NT2/D1 (cell line): ENCODE measurements at regions not wholly inside any gene's neighbourhood (a gene's known extent, or its start where the extent isn't known, plus 50 kb on each side); places are given as distances from the start of the nearest gene placed in this dataset.

Experiments used
- SUZ12 ChIP-seq: IDR thresholded peaks from 2 replicates; pipeline ENCODE4 v1.6.1; 2011; ENCODE audit not compliant: insufficient read length, insufficient read depth; ENCODE audit errors: extremely low read depth
- YY1 ChIP-seq: IDR thresholded peaks from 2 replicates; pipeline ENCODE4 v1.6.1; 2011; ENCODE audit not compliant: insufficient read length, insufficient read depth

DNA sequence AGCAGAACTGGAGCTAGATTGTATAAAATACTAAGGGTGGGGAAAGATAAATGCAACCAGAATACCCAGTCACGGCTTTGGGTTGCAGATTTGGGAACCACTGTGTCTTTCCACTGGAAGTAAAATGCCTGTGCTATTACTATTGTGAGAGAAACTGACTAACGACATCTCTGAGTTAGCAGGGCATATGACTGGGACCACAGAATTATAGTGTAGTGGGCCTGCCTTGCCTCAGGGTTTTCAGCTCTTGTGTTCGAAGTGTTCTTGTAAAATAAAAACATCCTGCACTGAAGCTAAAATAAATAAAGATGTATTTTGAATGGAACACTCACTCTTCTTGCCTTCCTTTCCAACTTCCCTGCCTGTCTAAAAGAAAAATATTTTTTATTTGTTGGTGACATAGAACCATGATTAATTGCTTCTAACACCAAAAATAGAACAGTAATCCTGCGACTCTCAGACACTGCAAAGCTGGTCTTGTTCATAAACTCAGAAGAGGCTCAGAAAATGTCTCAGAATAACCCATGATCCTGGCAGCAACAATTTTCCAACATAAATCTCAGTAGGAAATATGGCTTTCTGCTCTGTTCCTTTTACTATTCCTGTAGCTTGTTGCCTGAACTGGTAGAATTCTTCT, 104.2 kb downstream of the FAM47B start:
- no peak for TF ChIP-seq SUZ12
- TF ChIP-seq YY1, result no peak
